ENCODE measurements at regions not wholly inside any gene's neighbourhood (a gene's known extent, or its start where the extent isn't known, plus 50 kb on each side); places are given as distances from the start of the nearest gene placed in this dataset.

GRCh38 chrX:106454991-106455390 is 156.8 kb upstream of the RADX start:
- no peaks in the 10 kb centered on the region for H3K4me1 Mint-ChIP-seq

GRCh38 chrX:106457802-106458201 is 154.0 kb upstream of the RADX start:
- H3K4me3 ChIP-seq (ENCODE audit: low read length): no peak overlapping the region

More at GRCh38 chrX:106454991-106455390, 156.8 kb upstream of the RADX start:
- CTCF ChIA-PET: no interaction called here
- H3K4me1 ChIP-seq (ENCODE audit: control insufficient read depth in 2 of 2, insufficient read depth in 2 of 2, low read length in 2 of 2): no peaks in the 10 kb centered on the region
- no peak overlapping the region for H3K4me3 ChIP-seq (ENCODE audit: low read length)
- DNase-seq: no peak
- no peaks in the 10 kb centered on the region for H3K27me3 ChIP-seq (ENCODE audit: control insufficient read depth in 2 of 2, insufficient read depth in 2 of 2, low read length in 2 of 2)
- Mint-ChIP-seq H3K4me3 (no peak overlapping the region), H3K36me3 (no peaks in the 10 kb centered on the region), H3K27me3 (no peaks in the 10 kb centered on the region), H3K9me3 (no peaks in the 10 kb centered on the region), H3K27ac (no peak overlapping the region)
- intact Hi-C loops (cut with micrococcal nuclease): no loop called here
- H3K36me3 ChIP-seq (ENCODE audit: control insufficient read depth in 2 of 3, insufficient read depth in 3 of 3, low read length in 3 of 3): no peaks in the 10 kb centered on the region
- no peak for ATAC-seq
- POLR2A ChIA-PET: no interaction called here
- no peaks in the 10 kb centered on the region for H3K9me3 ChIP-seq (ENCODE audit: control insufficient read depth in 2 of 3, low read length in 3 of 3)
- no peak overlapping the region for H3K27ac ChIP-seq (ENCODE audit: low read depth, low read length)

DNA sequence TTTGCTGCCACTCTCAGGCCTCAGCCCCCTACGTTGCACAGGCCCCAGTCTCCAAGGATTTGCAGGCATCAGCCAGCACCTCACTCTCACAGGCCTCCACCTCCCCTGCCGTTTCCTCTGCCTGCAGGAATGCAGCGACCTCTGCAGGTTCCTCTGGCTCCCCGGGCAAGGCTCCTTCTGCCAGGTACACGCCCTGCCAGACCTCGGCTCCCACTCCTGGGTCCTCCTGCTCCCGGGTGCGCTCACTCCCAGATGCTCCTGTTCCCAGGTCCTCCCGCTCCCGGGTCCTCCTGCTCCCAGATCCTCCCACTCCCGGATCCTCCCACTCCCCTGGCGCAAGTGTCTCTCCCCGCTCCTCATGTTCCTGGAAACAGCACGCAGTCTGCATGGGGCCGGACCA is 144.4 kb upstream of the RADX start:
- no peak overlapping the region for H3K27ac Mint-ChIP-seq
- CTCF ChIA-PET: no interaction called here

More at GRCh38 chrX:106457802-106458201, 154.0 kb upstream of the RADX start:
- Mint-ChIP-seq H3K9me3 (no peaks in the 10 kb centered on the region), H3K4me1 (no peaks in the 10 kb centered on the region), H3K27ac (no peak overlapping the region), H3K27me3 (no peaks in the 10 kb centered on the region), H3K4me3 (no peak overlapping the region), H3K36me3 (no peaks in the 10 kb centered on the region)
- no peaks in the 10 kb centered on the region for H3K4me1 ChIP-seq (ENCODE audit: control insufficient read depth in 2 of 2, insufficient read depth in 2 of 2, low read length in 2 of 2)
- ChIA-PET CTCF (no interaction called here), POLR2A (no interaction called here)
- ATAC-seq (no peak), DNase-seq (no peak)
- no peaks in the 10 kb centered on the region for H3K9me3 ChIP-seq (ENCODE audit: control insufficient read depth in 2 of 3, low read length in 3 of 3)
- intact Hi-C loops (cut with micrococcal nuclease): no loop called here
- H3K27ac ChIP-seq (ENCODE audit: low read depth, low read length): no peak overlapping the region
- H3K36me3 ChIP-seq (ENCODE audit: control insufficient read depth in 2 of 3, insufficient read depth in 3 of 3, low read length in 3 of 3): no peaks in the 10 kb centered on the region
- H3K27me3 ChIP-seq (ENCODE audit: control insufficient read depth in 2 of 2, insufficient read depth in 2 of 2, low read length in 2 of 2): no peaks in the 10 kb centered on the region

GRCh38 chrX:106467943-106468342 is 143.8 kb upstream of the RADX start:
- ATAC-seq: no peak
- H3K36me3 Mint-ChIP-seq: no peaks in the 10 kb centered on the region
- H3K4me3 Mint-ChIP-seq: no peak overlapping the region
- CTCF ChIA-PET: no interaction called here
- H3K9me3 Mint-ChIP-seq: peaks cover 0 to 4% (median 0%) of the 10 kb centered on the region in 11 donors
- H3K27me3 Mint-ChIP-seq: peaks cover 2 to 14% (median 5%) of the 10 kb centered on the region in 5 donors
- no peaks in the 10 kb centered on the region for H3K4me1 Mint-ChIP-seq
- Histone ChIP-seq H3K9me3 (ENCODE audit: control insufficient read depth in 2 of 3, low read length in 3 of 3) (no peaks in the 10 kb centered on the region), H3K27me3 (ENCODE audit: control insufficient read depth in 2 of 2, insufficient read depth in 2 of 2, low read length in 2 of 2) (no peaks in the 10 kb centered on the region), H3K27ac (ENCODE audit: low read depth, low read length) (no peak overlapping the region), H3K4me3 (ENCODE audit: low read length) (no peak overlapping the region), H3K36me3 (ENCODE audit: control insufficient read depth in 2 of 3, insufficient read depth in 3 of 3, low read length in 3 of 3) (no peaks in the 10 kb centered on the region), H3K4me1 (ENCODE audit: control insufficient read depth in 2 of 2, insufficient read depth in 2 of 2, low read length in 2 of 2) (no peaks in the 10 kb centered on the region)
- intact Hi-C loops (cut with micrococcal nuclease): no loop called here
- no peak for DNase-seq
- POLR2A ChIA-PET: no interaction called here
- H3K27ac Mint-ChIP-seq: no peak overlapping the region

More for the DNA sequence above, 144.4 kb upstream of the RADX start:
- intact Hi-C loops (cut with micrococcal nuclease): no loop called here
- no peaks in the 10 kb centered on the region for H3K36me3 Mint-ChIP-seq
- peaks cover 0 to 4% (median 0%) of the 10 kb centered on the region in 11 donors for H3K9me3 Mint-ChIP-seq
- Histone ChIP-seq H3K27ac (ENCODE audit: low read depth, low read length) (no peak overlapping the region), H3K9me3 (ENCODE audit: control insufficient read depth in 2 of 3, low read length in 3 of 3) (no peaks in the 10 kb centered on the region), H3K4me1 (ENCODE audit: control insufficient read depth in 2 of 2, insufficient read depth in 2 of 2, low read length in 2 of 2) (no peaks in the 10 kb centered on the region), H3K27me3 (ENCODE audit: control insufficient read depth in 2 of 2, insufficient read depth in 2 of 2, low read length in 2 of 2) (no peaks in the 10 kb centered on the region), H3K36me3 (ENCODE audit: control insufficient read depth in 2 of 3, insufficient read depth in 3 of 3, low read length in 3 of 3) (no peaks in the 10 kb centered on the region), H3K4me3 (ENCODE audit: low read length) (no peak overlapping the region)
- no peaks in the 10 kb centered on the region for H3K4me1 Mint-ChIP-seq
- no peak for DNase-seq
- no peak for ATAC-seq
- H3K4me3 Mint-ChIP-seq: no peak overlapping the region
- peaks cover 2 to 14% (median 5%) of the 10 kb centered on the region in 5 donors for H3K27me3 Mint-ChIP-seq
- POLR2A ChIA-PET: no interaction called here

DNA sequence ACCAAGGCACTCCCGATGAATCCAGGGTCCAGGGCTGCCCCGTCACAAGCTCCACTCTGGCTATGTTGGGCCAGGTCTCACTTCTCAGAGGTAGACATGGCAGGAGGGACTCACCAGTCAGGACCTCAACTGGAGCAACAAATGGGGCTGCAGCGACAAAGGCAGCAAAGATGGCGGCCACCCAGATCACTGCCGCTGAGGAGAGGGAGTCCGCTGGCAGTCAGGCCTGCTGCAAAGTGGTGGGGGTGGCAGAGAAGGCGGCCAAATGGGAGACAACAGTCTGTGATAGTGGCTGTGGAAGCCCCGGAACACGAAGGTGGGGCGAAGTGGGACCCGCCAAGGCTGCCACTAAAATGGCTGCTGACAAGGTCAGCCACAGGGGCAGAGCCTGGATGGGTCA is 143.3 kb upstream of the RADX start:
- Mint-ChIP-seq H3K4me3 (no peak overlapping the region), H3K27ac (no peak overlapping the region), H3K4me1 (no peaks in the 10 kb centered on the region), H3K9me3 (peaks cover 0 to 4% (median 0%) of the 10 kb centered on the region in 11 donors), H3K27me3 (peaks cover 2 to 14% (median 5%) of the 10 kb centered on the region in 5 donors), H3K36me3 (no peaks in the 10 kb centered on the region)
- no peak for ATAC-seq
- Histone ChIP-seq H3K4me1 (ENCODE audit: control insufficient read depth in 2 of 2, insufficient read depth in 2 of 2, low read length in 2 of 2) (no peaks in the 10 kb centered on the region), H3K27me3 (ENCODE audit: control insufficient read depth in 2 of 2, insufficient read depth in 2 of 2, low read length in 2 of 2) (no peaks in the 10 kb centered on the region), H3K4me3 (ENCODE audit: low read length) (no peak overlapping the region), H3K9me3 (ENCODE audit: control insufficient read depth in 2 of 3, low read length in 3 of 3) (no peaks in the 10 kb centered on the region), H3K27ac (ENCODE audit: low read depth, low read length) (no peak overlapping the region), H3K36me3 (ENCODE audit: control insufficient read depth in 2 of 3, insufficient read depth in 3 of 3, low read length in 3 of 3) (no peaks in the 10 kb centered on the region)
- ChIA-PET CTCF (no interaction called here), POLR2A (no interaction called here)
- DNase-seq: no peak
- intact Hi-C loops (cut with micrococcal nuclease): no loop called here

- no peaks in the 10 kb centered on the region for H3K9me3 Mint-ChIP-seq
- no peaks in the 10 kb centered on the region for H3K27me3 ChIP-seq (ENCODE audit: control insufficient read depth in 2 of 2, insufficient read depth in 2 of 2, low read length in 2 of 2)
- ATAC-seq (no peak), DNase-seq (no peak)
- peaks cover 2 to 18% (median 12%) of the 10 kb centered on the region in 7 donors for H3K4me1 Mint-ChIP-seq
- no peaks in the 10 kb centered on the region for H3K36me3 ChIP-seq (ENCODE audit: control insufficient read depth in 2 of 3, insufficient read depth in 3 of 3, low read length in 3 of 3)
- H3K36me3 Mint-ChIP-seq: no peaks in the 10 kb centered on the region
- no peaks in the 10 kb centered on the region for H3K9me3 ChIP-seq (ENCODE audit: control insufficient read depth in 2 of 3, low read length in 3 of 3)
- peaks cover 0 to 4% of the 10 kb centered on the region in 2 donors for H3K4me1 ChIP-seq (ENCODE audit: control insufficient read depth in 2 of 2, insufficient read depth in 2 of 2, low read length in 2 of 2)
- ChIA-PET POLR2A (interaction anchor here (0.6 kb wide), 1 partner anchor 225 kb away, joined by 3 read pairs; no protein-coding TSS in a partner anchor), CTCF (interaction anchor here (1.2 kb wide), 1 partner anchor 64 kb away, joined by 4 read pairs; no protein-coding TSS in a partner anchor)
- no peak overlapping the region for H3K4me3 ChIP-seq (ENCODE audit: low read length)
- H3K27me3 Mint-ChIP-seq: no peaks in the 10 kb centered on the region
- intact Hi-C loops (cut with micrococcal nuclease): loop anchor here (5.0 to 10.0 kb wide), 2 partner anchors 392 to 395 kb away; no protein-coding TSS in a partner anchor
- no peak overlapping the region for H3K27ac ChIP-seq (ENCODE audit: low read depth, low read length)
- H3K4me3 Mint-ChIP-seq: no peak overlapping the region
- H3K27ac Mint-ChIP-seq: no peak overlapping the region
Observed at GRCh38 chrX:106479920-106480319, 131.9 kb upstream of the RADX start.

DNA sequence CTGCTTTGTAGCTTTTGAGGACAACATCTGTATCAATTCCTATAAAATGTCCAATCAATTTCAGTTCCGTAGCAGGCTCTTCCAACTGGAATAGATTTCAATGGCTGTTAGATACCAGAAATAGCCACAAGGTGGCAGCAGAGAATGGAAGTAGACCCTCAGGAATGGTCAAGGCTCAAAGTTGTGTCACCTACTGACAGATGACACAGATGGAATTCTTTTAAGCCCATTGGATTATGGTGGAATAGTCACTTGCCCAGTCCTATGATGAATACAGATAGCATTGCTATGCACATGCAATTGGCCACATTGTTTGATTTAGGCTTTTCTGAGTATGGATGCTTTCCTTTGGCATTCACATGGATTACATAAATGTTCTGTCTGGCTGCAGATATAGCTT is 130.4 kb upstream of the RADX start:
- CTCF ChIA-PET: interaction anchor here (1.2 to 2.3 kb wide), 5 partner anchors 65 to 310 kb away, joined by 3 to 8 read pairs (median 4); no protein-coding TSS in a partner anchor
- no peak overlapping the region for H3K4me3 ChIP-seq (ENCODE audit: low read length)
- H3K9me3 ChIP-seq (ENCODE audit: control insufficient read depth in 2 of 3, low read length in 3 of 3): no peaks in the 10 kb centered on the region
- H3K27ac ChIP-seq (ENCODE audit: low read depth, low read length): no peak overlapping the region
- Mint-ChIP-seq H3K4me3 (no peak overlapping the region), H3K9me3 (no peaks in the 10 kb centered on the region), H3K4me1 (peaks cover 2 to 26% (median 14%) of the 10 kb centered on the region in 7 donors), H3K36me3 (no peaks in the 10 kb centered on the region), H3K27ac (no peak overlapping the region), H3K27me3 (no peaks in the 10 kb centered on the region)
- H3K4me1 ChIP-seq (ENCODE audit: control insufficient read depth in 2 of 2, insufficient read depth in 2 of 2, low read length in 2 of 2): peaks cover 0 to 4% of the 10 kb centered on the region in 2 donors
- no peaks in the 10 kb centered on the region for H3K27me3 ChIP-seq (ENCODE audit: control insufficient read depth in 2 of 2, insufficient read depth in 2 of 2, low read length in 2 of 2)
- DNase-seq (peak in 6 of 9 donors; percentile 10 to 52 (median 24)), ATAC-seq (no peak)
- no peaks in the 10 kb centered on the region for H3K36me3 ChIP-seq (ENCODE audit: control insufficient read depth in 2 of 3, insufficient read depth in 3 of 3, low read length in 3 of 3)
- POLR2A ChIA-PET: interaction anchor here (1.3 kb wide), 1 partner anchor 139 kb away, joined by 3 read pairs; no protein-coding TSS in a partner anchor
- intact Hi-C loops (cut with micrococcal nuclease): loop anchor here (1.0 to 10.0 kb wide), 4 partner anchors 138 to 393 kb away; no protein-coding TSS in a partner anchor

Data from naive thymus-derived CD4-positive, alpha-beta T cell (primary cell).